Tibial nerve (tissue), 4 donors: ENCODE measurements at regions not wholly inside any gene's neighbourhood (a gene's known extent, or its start where the extent isn't known, plus 50 kb on each side); places are given as distances from the start of the nearest gene placed in this dataset.

Experiments used
- DNase-seq, 2 donors: peaks; one replicate each; pipeline ENCODE4 v3.0.0-alpha.2; 2019; ENCODE audit warnings: low spot score in 2 of 2
- H3K27ac ChIP-seq, 4 donors: fragments of 200-600 bp; sonication (generic) in 3 of 4; one replicate each; pipeline ENCODE4 v1.5.1; 2017 to 2019; ENCODE audit warnings: mild to moderate bottlenecking in 1 of 4
- H3K27me3 ChIP-seq, 2 donors: fragments of 200-600 bp; sonication (generic) in 1 of 2; one replicate each; pipeline versions ENCODE4 v1.5.1 to v1.6.0; 2017 to 2019
- H3K36me3 ChIP-seq, 3 donors: fragments of 200-600 bp; sonication (generic); one replicate each; pipeline ENCODE4 v1.5.1; 2018 to 2019
- H3K4me1 ChIP-seq, 4 donors: fragments of 200-600 bp; sonication (generic) in 3 of 4; one replicate each; pipeline ENCODE4 v1.5.1; 2017 to 2019
- H3K4me3 ChIP-seq, 4 donors: fragments of 200-600 bp; sonication (generic) in 3 of 4; one replicate each; pipeline ENCODE4 v1.5.1; 2017 to 2019; ENCODE audit warnings: mild to moderate bottlenecking in 1 of 4, moderate library complexity in 1 of 4
- H3K9me3 ChIP-seq, 4 donors: fragments of 200-600 bp; sonication (generic) in 3 of 4; one replicate each; pipeline ENCODE4 v1.5.1; 2017 to 2019
- EP300 ChIP-seq, 2 donors: sonication (generic); formaldehyde crosslinking; IDR thresholded peaks; one replicate each; pipeline ENCODE4 v1.6.1; 2017; ENCODE audit warnings: antibody characterized with exemption in 2 of 2, mild to moderate bottlenecking in 1 of 2
- POLR2A ChIP-seq, 2 donors: fragments of 450-650 bp; IDR thresholded peaks; one replicate each; pipeline ENCODE4 v1.6.1; 2017; ENCODE audit warnings: antibody characterized with exemption in 2 of 2, mild to moderate bottlenecking in 2 of 2, moderate library complexity in 2 of 2
- WGBS, 2 donors: methylation state at CpG; one replicate each; pipeline ENCODE4 v1.1.5; 2018; 5-methylcytosine and 5-hydroxymethylcytosine counted together
- TF ChIP-seq, protein P1 (sequence below), 5 experiments: fragments of 200-600 bp in 3 of 5; fragments of 450-650 bp in 2 of 5; sonication (generic) in 3 of 5; IDR thresholded peaks; one replicate each; pipeline ENCODE4 v1.5.1; 2016 to 2019; ENCODE audit warnings: antibody characterized with exemption in 5 of 5, mild to moderate bottlenecking in 3 of 5, moderate library complexity in 2 of 5

DNA sequence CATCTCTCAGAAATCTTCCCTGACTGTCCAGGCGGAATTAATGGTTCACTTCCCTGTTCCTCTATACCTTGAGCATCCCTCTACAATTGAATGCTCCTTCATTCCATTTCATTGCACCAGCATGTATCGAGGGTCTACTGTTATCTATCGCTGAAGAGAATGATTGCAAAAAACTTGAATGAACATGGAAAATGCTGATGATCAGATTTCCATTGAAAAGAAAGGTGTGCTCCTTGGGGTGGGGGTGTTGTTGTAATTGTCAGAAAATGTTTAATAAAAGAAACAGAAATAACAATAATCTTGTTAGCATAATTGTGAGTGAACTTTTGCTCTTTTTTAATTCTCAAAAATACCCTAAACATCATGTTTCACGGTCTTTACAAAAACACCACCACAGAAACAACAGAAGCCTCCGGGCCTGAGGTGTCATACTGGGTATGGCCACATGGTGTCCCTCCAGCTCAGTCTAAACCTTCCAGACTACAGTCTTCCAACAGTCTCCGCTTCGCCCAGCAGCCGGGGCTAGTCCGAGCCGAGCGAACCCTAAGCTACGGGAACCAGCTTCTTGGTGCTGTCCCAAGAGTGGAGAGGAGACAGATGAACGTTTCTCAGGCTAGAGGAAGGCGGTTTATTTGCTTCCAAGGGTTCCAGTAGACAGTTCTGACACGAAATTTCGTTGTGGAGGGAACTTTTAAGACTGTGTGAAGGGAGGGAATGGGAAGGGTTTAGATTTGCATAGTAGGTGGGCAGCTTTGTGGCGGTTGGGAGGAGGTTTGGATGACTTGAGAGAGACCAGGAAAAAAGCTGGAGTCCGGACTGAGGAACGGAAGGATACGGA lies 75.8 kb upstream of the ZBED5 start:
- 6 to 7% methylated on average over 20 of the region's 20 CpGs for WGBS, 2 donors
- DNase-seq: peak; percentile 82 to 95
- H3K4me1 ChIP-seq: peaks cover 0 to 23% (median 0%) of the 10 kb centered on the region in 4 donors

DNA sequence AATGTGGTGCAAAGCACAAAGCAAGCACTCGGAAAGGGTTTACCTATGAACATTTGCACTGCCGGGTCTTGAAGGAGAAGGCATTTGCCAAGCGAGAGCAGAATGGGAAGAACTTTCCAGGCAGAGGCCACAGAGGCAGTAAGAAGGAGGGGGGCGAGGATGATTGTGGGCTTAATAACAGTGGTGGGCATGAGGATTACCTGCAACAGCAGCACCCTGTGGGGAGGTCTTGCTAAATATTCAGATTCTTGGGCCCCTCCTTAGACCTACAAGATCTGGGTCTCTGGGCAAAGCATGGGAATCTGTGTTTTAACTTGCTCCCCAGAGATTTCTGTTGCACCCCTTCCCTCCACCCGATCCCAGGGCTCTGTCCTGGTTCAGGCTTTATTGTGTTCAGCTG lies 75.1 kb upstream of the ZBED5 start:
- 91% methylated on average over 5 of the region's 5 CpGs for WGBS, 2 donors
- H3K36me3 ChIP-seq: no peaks in the 10 kb centered on the region

More for the DNA sequence above, 75.8 kb upstream of the ZBED5 start:
- Histone ChIP-seq H3K27me3 (no peaks in the 10 kb centered on the region), H3K27ac (peak overlapping the region in 3 of 4 donors; percentile 60 to 88 (median 71)), H3K4me3 (peak overlapping the region; percentile 3 to 53 (median 24)), H3K9me3 (no peaks in the 10 kb centered on the region), H3K36me3 (no peaks in the 10 kb centered on the region)
- TF ChIP-seq, protein P1, sequence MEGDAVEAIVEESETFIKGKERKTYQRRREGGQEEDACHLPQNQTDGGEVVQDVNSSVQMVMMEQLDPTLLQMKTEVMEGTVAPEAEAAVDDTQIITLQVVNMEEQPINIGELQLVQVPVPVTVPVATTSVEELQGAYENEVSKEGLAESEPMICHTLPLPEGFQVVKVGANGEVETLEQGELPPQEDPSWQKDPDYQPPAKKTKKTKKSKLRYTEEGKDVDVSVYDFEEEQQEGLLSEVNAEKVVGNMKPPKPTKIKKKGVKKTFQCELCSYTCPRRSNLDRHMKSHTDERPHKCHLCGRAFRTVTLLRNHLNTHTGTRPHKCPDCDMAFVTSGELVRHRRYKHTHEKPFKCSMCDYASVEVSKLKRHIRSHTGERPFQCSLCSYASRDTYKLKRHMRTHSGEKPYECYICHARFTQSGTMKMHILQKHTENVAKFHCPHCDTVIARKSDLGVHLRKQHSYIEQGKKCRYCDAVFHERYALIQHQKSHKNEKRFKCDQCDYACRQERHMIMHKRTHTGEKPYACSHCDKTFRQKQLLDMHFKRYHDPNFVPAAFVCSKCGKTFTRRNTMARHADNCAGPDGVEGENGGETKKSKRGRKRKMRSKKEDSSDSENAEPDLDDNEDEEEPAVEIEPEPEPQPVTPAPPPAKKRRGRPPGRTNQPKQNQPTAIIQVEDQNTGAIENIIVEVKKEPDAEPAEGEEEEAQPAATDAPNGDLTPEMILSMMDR (IDR thresholded peaks at IDR 0.05): peak; percentile 92 to 96 (median 95)
- TF ChIP-seq EP300 (IDR thresholded peaks at IDR 0.05) (peak in 1 of 2 donors; percentile 74), POLR2A (IDR thresholded peaks at IDR 0.05) (peak in 1 of 2 donors; percentile 9)

DNA sequence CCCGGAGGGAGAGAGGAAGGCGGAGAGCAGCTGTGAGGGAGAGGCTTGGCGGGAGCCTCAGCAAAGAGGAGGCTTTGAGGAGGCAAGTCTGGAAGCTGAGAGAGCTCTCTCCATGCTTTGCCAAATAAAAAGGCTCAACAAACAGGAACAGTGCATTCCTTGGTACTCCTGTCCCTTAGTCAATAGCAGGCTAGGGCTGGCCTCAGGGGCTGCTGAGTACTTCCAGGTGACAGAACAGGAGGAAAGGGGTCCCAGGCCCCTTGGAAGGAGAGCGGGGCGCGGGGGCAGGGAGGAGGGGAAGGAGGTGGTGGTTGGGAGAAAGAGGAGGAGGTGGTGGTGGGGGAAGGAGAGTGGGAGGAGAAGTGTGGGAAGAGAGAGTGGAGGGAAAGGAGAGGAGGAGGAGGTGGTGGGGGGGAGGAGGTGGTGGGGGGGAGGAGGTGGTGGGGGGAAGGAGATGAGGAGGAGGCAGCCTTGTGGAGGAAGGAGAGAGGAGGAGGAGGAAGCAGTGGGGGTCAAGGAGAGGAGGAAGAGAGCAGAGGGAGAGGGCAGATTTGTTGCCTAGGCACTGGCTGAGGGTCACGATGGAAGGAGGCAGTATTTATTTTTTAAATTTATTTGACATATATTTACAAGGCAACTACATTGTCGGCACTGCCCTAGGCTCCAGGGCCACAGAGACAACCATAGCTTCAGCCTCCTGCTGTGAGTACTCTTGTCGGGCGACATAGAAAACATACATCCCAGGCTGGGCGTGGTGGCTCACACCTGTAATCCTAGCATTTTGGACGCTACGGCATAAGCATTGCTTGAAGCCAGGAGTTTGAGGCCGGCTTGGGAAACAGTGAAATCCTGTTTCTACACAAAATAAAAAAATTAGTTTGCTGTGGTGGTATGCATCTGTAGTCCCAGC lies 74.2 kb upstream of the ZBED5 start:
- H3K4me1 ChIP-seq: peaks cover 0 to 31% (median 0%) of the 10 kb centered on the region in 4 donors
- TF ChIP-seq EP300 (IDR thresholded peaks at IDR 0.05): no peak
- TF ChIP-seq, protein P1 (IDR thresholded peaks at IDR 0.05): no peak
- TF ChIP-seq POLR2A (IDR thresholded peaks at IDR 0.05): no peak
- DNase-seq: no peak

More for the DNA sequence above, 75.1 kb upstream of the ZBED5 start:
- no peaks in the 10 kb centered on the region for H3K27me3 ChIP-seq
- peak overlapping the region in 1 of 4 donors; percentile 88 for H3K27ac ChIP-seq
- no peak overlapping the region for H3K4me3 ChIP-seq
- peaks cover 0 to 27% (median 0%) of the 10 kb centered on the region in 4 donors for H3K4me1 ChIP-seq
- no peaks in the 10 kb centered on the region for H3K9me3 ChIP-seq
- no peak for DNase-seq
- TF ChIP-seq, protein P1 (IDR thresholded peaks at IDR 0.05): no peak
- TF ChIP-seq POLR2A (IDR thresholded peaks at IDR 0.05) (no peak), EP300 (IDR thresholded peaks at IDR 0.05) (no peak)

DNA sequence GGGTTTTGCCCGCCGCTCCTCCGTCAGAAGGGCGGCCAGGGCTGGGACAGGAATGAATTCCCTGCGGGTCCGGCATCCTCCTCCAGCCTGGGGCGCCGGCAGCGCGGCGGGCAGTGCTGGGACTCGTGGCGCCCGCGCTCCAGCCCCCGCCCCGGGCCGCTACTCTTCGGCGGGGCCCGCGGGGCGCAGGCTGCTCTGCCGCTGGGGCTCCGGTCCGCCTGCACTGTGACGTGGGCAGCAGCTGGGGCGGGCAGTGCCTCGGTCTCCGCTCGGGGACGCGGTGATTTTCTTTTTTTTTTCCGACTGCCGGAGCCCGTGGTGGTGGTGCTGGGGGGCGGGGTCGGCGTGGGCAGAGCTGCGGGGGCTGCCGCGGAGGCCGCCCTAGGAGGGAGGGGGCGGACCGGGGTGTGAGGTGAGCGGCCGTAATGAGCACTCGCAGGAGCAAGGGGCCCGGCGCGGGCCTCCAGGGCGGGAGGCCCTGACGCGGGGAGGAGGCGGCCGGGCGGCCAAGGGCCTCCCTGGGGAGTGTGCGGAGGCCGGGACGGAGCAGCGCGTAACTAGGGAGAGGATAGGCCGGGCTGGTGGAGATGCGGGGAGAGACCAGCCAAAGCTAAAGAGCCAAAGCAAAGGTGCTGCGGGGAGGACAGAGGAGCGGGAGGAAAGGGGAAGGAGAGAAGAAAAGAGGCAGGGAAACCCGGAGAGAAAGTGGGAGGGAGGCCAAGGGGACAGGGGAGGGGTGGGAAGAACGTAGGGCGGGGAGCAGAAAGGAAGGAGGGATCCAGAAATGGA lies 73.3 kb upstream of the ZBED5 start:
- H3K27ac ChIP-seq: peak overlapping the region; percentile 87 to 96 (median 93)
- peak; percentile 29 to 48 for DNase-seq
- H3K4me3 ChIP-seq: peak overlapping the region; percentile 65 to 87 (median 80)
- H3K9me3 ChIP-seq: no peaks in the 10 kb centered on the region
- peaks cover 0 to 31% (median 0%) of the 10 kb centered on the region in 4 donors for H3K4me1 ChIP-seq
- H3K27me3 ChIP-seq: no peaks in the 10 kb centered on the region
- H3K36me3 ChIP-seq: no peaks in the 10 kb centered on the region
- TF ChIP-seq, protein P1 (IDR thresholded peaks at IDR 0.05): no peak
- TF ChIP-seq EP300 (IDR thresholded peaks at IDR 0.05): peak in 1 of 2 donors; percentile 67
- 0 to 1% methylated on average over 35 to 48 of the region's 69 CpGs for WGBS, 2 donors

More for the DNA sequence above, 74.2 kb upstream of the ZBED5 start:
- Histone ChIP-seq H3K9me3 (no peaks in the 10 kb centered on the region), H3K27ac (peak overlapping the region; percentile 87 to 96 (median 93)), H3K36me3 (no peaks in the 10 kb centered on the region), H3K4me3 (peak overlapping the region; percentile 65 to 87 (median 80)), H3K27me3 (no peaks in the 10 kb centered on the region)
- WGBS, 2 donors: 34 to 40% methylated on average over 14 of the region's 14 CpGs
